SK-N-MC (cell line): ENCODE measurements at regions not wholly inside any gene's neighbourhood (a gene's known extent, or its start where the extent isn't known, plus 50 kb on each side); places are given as distances from the start of the nearest gene placed in this dataset.

Experiments used
- EZH2 ChIP-seq: fragments of 200-600 bp; sonication (generic); IDR thresholded peaks from one replicate; pipeline ENCODE4 v1.6.1; 2017; ENCODE audit warnings: antibody characterized with exemption
- FOXP2 ChIP-seq: optimal IDR thresholded peaks from 2 replicates; pipeline ENCODE3; 2011; ENCODE audit warnings: mild to moderate bottlenecking, moderate library complexity; ENCODE audit not compliant: insufficient read depth; ENCODE audit errors: extremely low read length, control extremely low read depth
- POLR2AphosphoS5 ChIP-seq: IDR thresholded peaks from 2 replicates; pipeline ENCODE4 v1.6.1; 2012; ENCODE audit warnings: mild to moderate bottlenecking, low read depth, low read length, borderline replicate concordance

- TF ChIP-seq POLR2AphosphoS5 (no peak), EZH2 (no peak), FOXP2 (no peak)
These were observed 456.9 kb upstream of the LRRC7 start for GRCh38 chr1:69110851-69111250.
